Gastrocnemius medialis (tissue), 4 donors: ENCODE measurements at regions not wholly inside any gene's neighbourhood (a gene's known extent, or its start where the extent isn't known, plus 50 kb on each side); places are given as distances from the start of the nearest gene placed in this dataset.
"Not testable (repeated sequence)": the region's sequence is repeated elsewhere in the genome, so short reads cannot be mapped to it uniquely, and the experiment has no call there.

Source experiments
- ATAC-seq, 2 donors: fragments of 150-250 bp; one replicate each; pipeline ENCODE4 v1.9.1; 2016
- DNase-seq, 2 donors: peaks; one replicate each; pipeline ENCODE4 v3.0.0-alpha.2; 2019
- H3K27ac ChIP-seq, 4 donors: fragments of 200-600 bp; sonication (generic); 1 replicate in 1 of 4; 2 replicates in 3 of 4; pipeline ENCODE4 v1.5.1; 2016 to 2018; ENCODE audit warnings: mild to moderate bottlenecking in 2 of 4, moderate library complexity in 1 of 4
- H3K27me3 ChIP-seq, 3 donors: fragments of 200-600 bp; sonication (generic) in 2 of 3; 1 replicate in 1 of 3; 2 replicates in 2 of 3; pipeline versions ENCODE4 v1.5.1 to v1.6.0; 2016 to 2019; ENCODE audit warnings: mild to moderate bottlenecking in 1 of 3, moderate library complexity in 1 of 3
- H3K36me3 ChIP-seq, 2 donors: fragments of 200-600 bp; sonication (generic) in 1 of 2; one replicate each; pipeline ENCODE4 v1.5.1; 2017 to 2018
- H3K4me1 ChIP-seq, 2 donors: fragments of 200-600 bp; sonication (generic) in 1 of 2; one replicate each; pipeline ENCODE4 v1.5.1; 2016 to 2017; ENCODE audit warnings: mild to moderate bottlenecking in 2 of 2
- H3K4me3 ChIP-seq, 4 donors: fragments of 200-600 bp; sonication (generic) in 3 of 4; 1 replicate in 1 of 4; 2 replicates in 3 of 4; pipeline ENCODE4 v1.5.1; 2016 to 2019; ENCODE audit warnings: mild to moderate bottlenecking in 2 of 4
- H3K9me3 ChIP-seq, 3 donors: fragments of 200-600 bp; sonication (generic) in 2 of 3; 1 replicate in 1 of 3; 2 replicates in 2 of 3; pipeline ENCODE4 v1.5.1; 2016 to 2019
- POLR2A ChIP-seq, 2 donors: fragments of 450-650 bp; IDR thresholded peaks; one replicate each; pipeline ENCODE4 v1.6.1; 2017; ENCODE audit warnings: antibody characterized with exemption in 2 of 2, mild to moderate bottlenecking in 2 of 2, moderate library complexity in 2 of 2
- in situ Hi-C, 4 donors: fragments of 200-750 bp; cut with MboI; loops; one replicate each; pipeline versions ENCODE4 v1.15.0 to v1.8.0; 2017; ENCODE audit warnings: low sequenced_read_pairs in 4 of 4
- intact Hi-C: fragments of 100-400 bp; cut with DNase I; formaldehyde crosslinking; loops from one replicate; pipeline ENCODE4 v1.15.1; 2023; ENCODE audit warnings: low total_unique reads
- TF ChIP-seq, protein P1 (sequence below), 5 experiments: fragments of 450-650 bp in 3 of 5; fragments of 200-600 bp in 2 of 5; sonication (generic) in 2 of 5; IDR thresholded peaks in 4 of 5; conservative IDR thresholded peaks in 1 of 5; 1 replicate in 4 of 5; 2 replicates in 1 of 5; pipeline ENCODE4 v1.5.1; 2016 to 2019; ENCODE audit warnings: antibody characterized with exemption in 5 of 5, mild to moderate bottlenecking in 3 of 5, moderate library complexity in 3 of 5

DNA sequence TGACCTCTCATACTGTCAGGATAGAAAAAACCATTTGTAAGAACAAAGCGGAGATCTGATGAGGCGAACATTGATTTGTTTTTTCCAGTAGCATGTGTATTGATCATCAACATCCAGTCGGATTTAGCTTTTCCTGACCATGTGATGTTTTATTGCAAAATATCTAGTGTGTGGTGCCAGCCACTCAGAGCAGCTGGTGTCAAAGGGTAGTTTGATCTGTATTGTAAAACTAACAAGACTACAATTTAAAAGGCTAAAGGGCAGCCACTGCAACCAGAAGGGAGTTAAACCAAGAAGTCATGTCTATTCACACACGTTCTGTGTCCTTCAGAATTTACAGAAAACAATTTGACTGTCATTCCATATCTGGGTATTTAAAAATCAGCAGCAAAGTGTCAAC, 719.0 kb upstream of the FRG1 start:
- in situ Hi-C loops: no loop called here

DNA sequence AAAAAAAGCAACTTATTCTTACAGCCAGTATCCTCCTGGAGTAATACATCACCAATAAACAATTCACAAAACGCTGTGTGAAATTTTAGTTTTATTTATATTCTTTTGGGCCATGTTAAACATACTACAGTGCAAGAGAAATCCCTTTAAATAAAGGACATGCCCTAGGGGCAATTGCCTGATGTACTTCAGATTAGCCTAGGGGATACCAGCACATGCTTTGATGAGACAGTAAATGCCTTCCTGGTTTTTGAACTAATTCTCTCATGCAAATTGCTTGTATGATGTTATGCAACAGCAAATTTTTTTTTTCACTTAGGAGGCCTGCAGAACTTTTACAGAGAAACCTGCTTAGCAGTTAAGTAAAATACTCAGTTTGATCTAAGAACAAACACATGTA, 711.9 kb upstream of the FRG1 start:
- intact Hi-C loops (no loop called here), in situ Hi-C loops (no loop called here)
- H3K4me1 ChIP-seq: no peaks in the 10 kb centered on the region
- ATAC-seq: no peak
- H3K36me3 ChIP-seq: no peaks in the 10 kb centered on the region
- no peak for DNase-seq
- H3K27ac ChIP-seq: no peak overlapping the region
- no peak for TF ChIP-seq POLR2A (IDR thresholded peaks at IDR 0.05)
- TF ChIP-seq, protein P1, sequence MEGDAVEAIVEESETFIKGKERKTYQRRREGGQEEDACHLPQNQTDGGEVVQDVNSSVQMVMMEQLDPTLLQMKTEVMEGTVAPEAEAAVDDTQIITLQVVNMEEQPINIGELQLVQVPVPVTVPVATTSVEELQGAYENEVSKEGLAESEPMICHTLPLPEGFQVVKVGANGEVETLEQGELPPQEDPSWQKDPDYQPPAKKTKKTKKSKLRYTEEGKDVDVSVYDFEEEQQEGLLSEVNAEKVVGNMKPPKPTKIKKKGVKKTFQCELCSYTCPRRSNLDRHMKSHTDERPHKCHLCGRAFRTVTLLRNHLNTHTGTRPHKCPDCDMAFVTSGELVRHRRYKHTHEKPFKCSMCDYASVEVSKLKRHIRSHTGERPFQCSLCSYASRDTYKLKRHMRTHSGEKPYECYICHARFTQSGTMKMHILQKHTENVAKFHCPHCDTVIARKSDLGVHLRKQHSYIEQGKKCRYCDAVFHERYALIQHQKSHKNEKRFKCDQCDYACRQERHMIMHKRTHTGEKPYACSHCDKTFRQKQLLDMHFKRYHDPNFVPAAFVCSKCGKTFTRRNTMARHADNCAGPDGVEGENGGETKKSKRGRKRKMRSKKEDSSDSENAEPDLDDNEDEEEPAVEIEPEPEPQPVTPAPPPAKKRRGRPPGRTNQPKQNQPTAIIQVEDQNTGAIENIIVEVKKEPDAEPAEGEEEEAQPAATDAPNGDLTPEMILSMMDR (IDR thresholded peaks at IDR 0.05 in 4 of 5, conservative IDR thresholded peaks at IDR 0.05 in 1 of 5): no peak
- H3K4me3 ChIP-seq: no peak overlapping the region
- no peaks in the 10 kb centered on the region for H3K9me3 ChIP-seq
- H3K27me3 ChIP-seq: no peaks in the 10 kb centered on the region

More for the DNA sequence above, 719.0 kb upstream of the FRG1 start:
- no peak for TF ChIP-seq POLR2A (IDR thresholded peaks at IDR 0.05)
- TF ChIP-seq, protein P1 (IDR thresholded peaks at IDR 0.05 in 4 of 5, conservative IDR thresholded peaks at IDR 0.05 in 1 of 5): no peak
- no peaks in the 10 kb centered on the region for H3K9me3 ChIP-seq
- H3K36me3 ChIP-seq: no peaks in the 10 kb centered on the region
- no peak for DNase-seq
- no peaks in the 10 kb centered on the region for H3K4me1 ChIP-seq
- no peak for ATAC-seq
- no peak overlapping the region for H3K4me3 ChIP-seq
- H3K27ac ChIP-seq: no peak overlapping the region
- H3K27me3 ChIP-seq: no peaks in the 10 kb centered on the region
- intact Hi-C loops: no loop called here

DNA sequence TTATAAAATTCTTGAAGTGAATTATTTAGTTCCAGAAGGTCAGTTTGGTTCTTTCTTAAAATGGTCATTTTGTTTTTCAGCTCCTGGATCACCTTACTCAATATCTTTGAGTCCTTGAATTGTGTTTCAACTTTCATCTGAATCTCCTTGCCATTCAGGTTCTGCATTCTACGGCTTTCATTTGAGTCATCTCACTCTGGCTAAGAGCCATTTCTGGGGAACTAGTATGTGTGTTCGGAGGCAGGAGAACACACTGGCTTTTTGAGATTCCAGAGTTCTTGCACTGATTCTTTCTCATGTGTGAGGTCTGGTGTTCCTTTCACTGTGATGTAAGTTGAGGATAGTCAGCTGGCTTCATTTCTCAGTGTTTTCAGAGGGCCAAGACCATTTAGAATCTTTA, 708.4 kb upstream of the FRG1 start:
- ATAC-seq (no peak), DNase-seq (no peak)
- no peak for TF ChIP-seq POLR2A (IDR thresholded peaks at IDR 0.05)
- TF ChIP-seq, protein P1 (IDR thresholded peaks at IDR 0.05 in 4 of 5, conservative IDR thresholded peaks at IDR 0.05 in 1 of 5): no peak
- Histone ChIP-seq H3K4me1 (no peaks in the 10 kb centered on the region), H3K27ac (no peak overlapping the region), H3K9me3 (no peaks in the 10 kb centered on the region), H3K36me3 (no peaks in the 10 kb centered on the region), H3K27me3 (no peaks in the 10 kb centered on the region), H3K4me3 (no peak overlapping the region)
- in situ Hi-C loops (no loop called here), intact Hi-C loops (no loop called here)

DNA sequence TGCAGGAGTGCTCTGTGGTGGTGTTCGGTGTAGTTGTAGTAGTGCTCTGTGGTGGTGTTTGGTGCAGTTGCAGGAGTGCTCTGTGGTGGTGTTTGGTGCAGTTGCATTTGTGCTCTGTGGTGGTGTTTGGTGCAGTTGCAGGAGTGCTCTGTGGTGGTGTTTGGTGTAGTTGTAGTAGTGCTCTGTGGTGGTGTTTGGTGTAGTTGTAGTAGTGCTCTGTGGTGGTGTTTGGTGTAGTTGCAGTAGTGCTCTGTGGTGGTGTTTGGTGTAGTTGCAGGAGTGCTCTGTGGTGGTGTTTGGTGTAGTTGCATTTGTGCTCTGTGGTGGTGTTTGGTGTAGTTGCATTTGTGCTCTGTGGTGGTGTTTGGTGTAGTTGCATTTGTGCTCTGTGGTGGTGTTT, 706.9 kb upstream of the FRG1 start:
- DNase-seq: peak in 1 of 2 donors; percentile 44
- H3K4me3 ChIP-seq, H3K27me3 ChIP-seq, H3K36me3 ChIP-seq, H3K9me3 ChIP-seq, intact Hi-C loops, ATAC-seq, H3K4me1 ChIP-seq, in situ Hi-C loops, H3K27ac ChIP-seq: not testable (repeated sequence)

DNA sequence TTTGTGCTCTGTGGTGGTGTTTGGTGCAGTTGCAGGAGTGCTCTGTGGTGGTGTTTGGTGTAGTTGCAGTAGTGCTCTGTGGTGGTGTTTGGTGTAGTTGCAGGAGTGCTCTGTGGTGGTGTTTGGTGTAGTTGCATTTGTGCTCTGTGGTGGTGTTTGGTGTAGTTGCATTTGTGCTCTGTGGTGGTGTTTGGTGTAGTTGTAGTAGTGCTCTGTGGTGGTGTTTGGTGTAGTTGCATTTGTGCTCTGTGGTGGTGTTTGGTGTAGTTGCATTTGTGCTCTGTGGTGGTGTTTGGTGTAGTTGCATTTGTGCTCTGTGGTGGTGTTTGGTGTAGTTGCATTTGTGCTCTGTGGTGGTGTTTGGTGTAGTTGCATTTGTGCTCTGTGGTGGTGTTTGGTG, 705.7 kb upstream of the FRG1 start:
- in situ Hi-C loops, H3K4me3 ChIP-seq, H3K27me3 ChIP-seq, H3K36me3 ChIP-seq, H3K9me3 ChIP-seq, H3K4me1 ChIP-seq, ATAC-seq, H3K27ac ChIP-seq, intact Hi-C loops: not testable (repeated sequence)
- peak in 1 of 2 donors; percentile 24 for DNase-seq

DNA sequence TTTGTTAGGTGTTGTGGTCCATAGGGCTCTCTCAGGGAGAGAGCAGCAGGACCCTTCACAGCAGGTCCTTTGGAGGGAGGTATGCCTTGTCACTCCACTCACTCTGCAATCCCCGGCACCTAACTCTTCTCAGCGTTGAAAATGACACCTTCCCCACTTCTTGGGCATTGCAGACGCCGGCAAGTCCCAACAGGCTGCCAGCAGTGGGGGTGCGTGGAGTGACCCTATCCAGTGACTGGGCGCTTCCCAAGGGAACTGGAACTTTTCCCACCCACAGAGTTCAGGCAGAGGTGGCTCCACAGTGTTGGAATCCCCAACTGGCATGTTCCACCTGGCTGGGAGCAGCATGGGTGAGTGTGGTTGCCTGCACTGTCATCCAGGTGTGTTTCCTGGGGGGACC, 705.1 kb upstream of the FRG1 start:
- intact Hi-C loops: no loop called here
- H3K27ac ChIP-seq: no peak overlapping the region
- H3K4me1 ChIP-seq: no peaks in the 10 kb centered on the region
- H3K4me3 ChIP-seq: no peak overlapping the region
- ATAC-seq (no peak), DNase-seq (no peak)
- H3K27me3 ChIP-seq: no peaks in the 10 kb centered on the region
- in situ Hi-C loops: no loop called here
- H3K36me3 ChIP-seq: no peaks in the 10 kb centered on the region
- TF ChIP-seq, protein P1 (IDR thresholded peaks at IDR 0.05 in 4 of 5, conservative IDR thresholded peaks at IDR 0.05 in 1 of 5): no peak
- no peak for TF ChIP-seq POLR2A (IDR thresholded peaks at IDR 0.05)
- H3K9me3 ChIP-seq: no peaks in the 10 kb centered on the region

DNA sequence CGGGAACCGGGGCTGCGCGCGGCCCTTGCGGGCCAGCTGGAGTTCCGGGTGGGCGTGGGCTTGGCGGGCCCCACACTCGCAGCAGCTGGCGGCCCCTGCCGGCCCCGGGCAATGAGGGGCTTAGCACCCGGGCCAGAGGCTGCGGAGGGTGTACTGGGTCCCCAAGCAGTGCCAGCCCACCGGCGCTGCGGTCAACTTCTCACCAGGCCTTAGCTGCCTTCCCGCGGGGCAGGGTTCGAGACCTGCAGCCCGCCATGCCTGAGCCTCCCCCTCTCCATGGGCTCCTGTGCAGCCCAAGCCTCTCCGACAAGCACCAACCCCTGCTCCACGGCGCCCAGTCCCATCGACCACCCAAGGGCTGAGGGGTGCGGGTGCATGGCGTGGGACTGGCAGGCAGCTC, 704.4 kb upstream of the FRG1 start:
- intact Hi-C loops, in situ Hi-C loops, DNase-seq: not testable (repeated sequence)

More for the DNA sequence above, 704.4 kb upstream of the FRG1 start:
- H3K27me3 ChIP-seq, H3K27ac ChIP-seq, H3K9me3 ChIP-seq, H3K4me3 ChIP-seq, H3K36me3 ChIP-seq, H3K4me1 ChIP-seq, ATAC-seq: not testable (repeated sequence)
